ELR (cell line): ENCODE measurements at regions not wholly inside any gene's neighbourhood (a gene's known extent, or its start where the extent isn't known, plus 50 kb on each side); places are given as distances from the start of the nearest gene placed in this dataset.
"Not testable (repeated sequence)": the region's sequence is repeated elsewhere in the genome, so short reads cannot be mapped to it uniquely, and the experiment has no call there.

Source experiments
- DNase-seq: peaks from one replicate; pipeline ENCODE4 v3.0.0-alpha.2; 2015; ENCODE audit warnings: low read depth

- DNase-seq, result not testable (repeated sequence)
Measured at GRCh38 chr14:37712476-37712860, 117.0 kb downstream of the TTC6 start.

GRCh38 chr14:37712976-37713431, 117.6 kb downstream of the TTC6 start:
- DNase-seq, result no peak

- DNase-seq, result no peak
Measured at GRCh38 chr14:37720131-37720530, 124.7 kb downstream of the TTC6 start.

GRCh38 chr14:37721976-37722659, 126.7 kb downstream of the TTC6 start:
- DNase-seq, result peak; percentile 41

- no peak for DNase-seq
Measured at GRCh38 chr14:37723515-37723914, 128.1 kb downstream of the TTC6 start.

GRCh38 chr14:37726708-37727107, 131.3 kb downstream of the TTC6 start:
- DNase-seq, result no peak

- no peak for DNase-seq
Measured at GRCh38 chr14:37729218-37729617, 133.8 kb downstream of the TTC6 start.

GRCh38 chr14:37731094-37731493, 135.7 kb downstream of the TTC6 start:
- DNase-seq, result no peak

GRCh38 chr14:37745657-37746056, 150.2 kb downstream of the TTC6 start:
- DNase-seq, result no peak

- no peak for DNase-seq
Measured at GRCh38 chr14:37746140-37746832, 150.9 kb downstream of the TTC6 start.

- no peak for DNase-seq
Measured at GRCh38 chr14:37753459-37753858, 158.0 kb downstream of the TTC6 start.

GRCh38 chr14:37760275-37760674, 164.8 kb downstream of the TTC6 start:
- not testable (repeated sequence) for DNase-seq

- no peak for DNase-seq
Measured at GRCh38 chr14:37763266-37763665, 167.8 kb downstream of the TTC6 start.

GRCh38 chr14:37772283-37772682, 176.9 kb downstream of the TTC6 start:
- not testable (repeated sequence) for DNase-seq

- DNase-seq, result no peak
Measured at GRCh38 chr14:37776791-37777499, 181.5 kb downstream of the TTC6 start.

- no peak for DNase-seq
Measured at GRCh38 chr14:37778135-37778943, 182.9 kb downstream of the TTC6 start.

GRCh38 chr14:37779480-37779879, 184.1 kb downstream of the TTC6 start:
- DNase-seq, result no peak

- DNase-seq, result not testable (repeated sequence)
Measured at GRCh38 chr14:37780731-37781130, 185.3 kb downstream of the TTC6 start.

- not testable (repeated sequence) for DNase-seq
Measured at GRCh38 chr14:37784203-37784826, 188.9 kb downstream of the TTC6 start.

- not testable (repeated sequence) for DNase-seq
Measured at GRCh38 chr14:37784827-37785223, 189.4 kb downstream of the TTC6 start.

- not testable (repeated sequence) for DNase-seq
Measured at GRCh38 chr14:37785298-37785697, 189.9 kb downstream of the TTC6 start.
